CD4-positive, alpha-beta T cell (primary cell): ENCODE measurements at regions not wholly inside any gene's neighbourhood (a gene's known extent, or its start where the extent isn't known, plus 50 kb on each side); places are given as distances from the start of the nearest gene placed in this dataset.
"Not testable (repeated sequence)": the region's sequence is repeated elsewhere in the genome, so short reads cannot be mapped to it uniquely, and the experiment has no call there.

ENCODE experiments used
- ATAC-seq: fragments of 200-7000 bp; cut with Tn5 transposase; one replicate; pipeline ENCODE4 v1.10.0; 2022; ENCODE audit warnings: mild to moderate bottlenecking; ENCODE audit not compliant: poor library complexity
- CTCF ChIA-PET: fragments of 350-600 bp; sonication (Branson Sonifier 250); formaldehyde crosslinking; loops from one replicate; lab custom pipeline; 2021; ENCODE audit warnings: antibody characterized with exemption, inconsistent platforms; lab: Charles Lee
- POLR2A ChIA-PET: fragments of 350-600 bp; sonication (Branson Sonifier 250); formaldehyde crosslinking; loops from one replicate; lab custom pipeline; 2021; ENCODE audit warnings: antibody characterized with exemption, inconsistent platforms; lab: Charles Lee
- DNase-seq, 14 experiments: peaks; one replicate each; pipeline ENCODE4 v3.0.0-alpha.2; 2013 to 2020; ENCODE audit warnings: mixed read lengths in 2 of 14
- H3K27ac ChIP-seq, 2 donors: one replicate each; pipeline versions ENCODE4 v1.5.1 to v1.7.0; 2013; ENCODE audit warnings: low read length in 2 of 2, low read depth in 1 of 2, mild to moderate bottlenecking in 1 of 2
- H3K27me3 ChIP-seq, 2 experiments: 1 replicate in 1 of 2; 2 replicates in 1 of 2; pipeline versions ENCODE4 v1.6.1 to v1.7.0; 2013; ENCODE audit warnings: low read length in 2 of 2, control low read depth in 1 of 2, mild to moderate bottlenecking in 1 of 2, moderate library complexity in 1 of 2; ENCODE audit not compliant: insufficient read depth in 2 of 2, control insufficient read depth in 1 of 2
- H3K36me3 ChIP-seq: one replicate; pipeline ENCODE4 v1.6.1; 2013; ENCODE audit warnings: low read length, control low read depth; ENCODE audit not compliant: insufficient read depth
- H3K4me1 ChIP-seq: one replicate; pipeline ENCODE4 v1.6.1; 2013; ENCODE audit warnings: low read length, control low read depth; ENCODE audit not compliant: insufficient read depth
- H3K4me3 ChIP-seq: one replicate; pipeline ENCODE4 v1.5.1; 2013; ENCODE audit warnings: mild to moderate bottlenecking, low read length, moderate library complexity
- H3K9me3 ChIP-seq, 2 experiments: 1 replicate in 1 of 2; 2 replicates in 1 of 2; pipeline versions ENCODE4 v1.6.1 to v1.7.0; 2013; ENCODE audit warnings: low read length in 2 of 2, mild to moderate bottlenecking in 2 of 2, control low read depth in 1 of 2, moderate library complexity in 1 of 2; ENCODE audit not compliant: control insufficient read depth in 1 of 2, insufficient read depth in 1 of 2
- H3K27ac Mint-ChIP-seq: one replicate; pipeline ENCODE4 v1.8.0; 2020; ENCODE audit warnings: mixed read lengths
- H3K27me3 Mint-ChIP-seq: one replicate; pipeline ENCODE4 v1.8.0; 2021; ENCODE audit warnings: mixed read lengths
- H3K36me3 Mint-ChIP-seq: one replicate; pipeline ENCODE4 v1.8.0; 2021; ENCODE audit warnings: low read depth, mixed read lengths
- H3K4me1 Mint-ChIP-seq: one replicate; pipeline ENCODE4 v1.8.0; 2021; ENCODE audit warnings: low read depth, mixed read lengths
- H3K4me3 Mint-ChIP-seq: one replicate; pipeline ENCODE4 v1.8.0; 2020; ENCODE audit warnings: mild to moderate bottlenecking, mixed read lengths
- H3K9me3 Mint-ChIP-seq: one replicate; pipeline ENCODE4 v1.8.0; 2020; ENCODE audit warnings: mixed read lengths
- CTCF ChIP-seq: fragments of 200-600 bp; IDR thresholded peaks from one replicate; pipeline ENCODE4 v1.8.0; 2022; ENCODE audit warnings: antibody characterized with exemption, mild to moderate bottlenecking
- intact Hi-C, 2 experiments: fragments of 100-400 bp; cut with DNase I in 1 of 2; cut with micrococcal nuclease in 1 of 2; formaldehyde crosslinking; loops; one replicate each; pipeline versions ENCODE4 v1.15.1 to v1.9.0; 2023 to 2025; cut with DNase I, micrococcal nuclease

- Histone ChIP-seq H3K4me3 (no peak overlapping the region), H3K27me3 (no peaks in the 10 kb centered on the region), H3K9me3 (no peaks in the 10 kb centered on the region), H3K4me1 (no peaks in the 10 kb centered on the region), H3K27ac (no peak overlapping the region), H3K36me3 (no peaks in the 10 kb centered on the region)
- intact Hi-C loops = no loop called here
- ChIA-PET CTCF (no interaction called here), POLR2A (no interaction called here)
- Mint-ChIP-seq H3K9me3 (no peaks in the 10 kb centered on the region), H3K27me3 (no peaks in the 10 kb centered on the region), H3K27ac (no peak overlapping the region), H3K4me1 (no peaks in the 10 kb centered on the region), H3K4me3 (no peak overlapping the region), H3K36me3 (no peaks in the 10 kb centered on the region)
- TF ChIP-seq CTCF = no peak
- DNase-seq = no peak
- ATAC-seq = no peak
Measured at GRCh38 chr3:55143336-55143735, 215.5 kb upstream of the LRTM1 start.

- H3K36me3 ChIP-seq, H3K27ac Mint-ChIP-seq, H3K4me3 Mint-ChIP-seq, H3K27me3 ChIP-seq, H3K4me3 ChIP-seq, H3K27ac ChIP-seq, CTCF ChIA-PET, H3K36me3 Mint-ChIP-seq, H3K9me3 ChIP-seq, H3K27me3 Mint-ChIP-seq, ATAC-seq, intact Hi-C loops, H3K4me1 ChIP-seq, POLR2A ChIA-PET, DNase-seq, H3K9me3 Mint-ChIP-seq, H3K4me1 Mint-ChIP-seq: not testable (repeated sequence)
Measured at GRCh38 chr3:55136291-55136690, 208.4 kb upstream of the LRTM1 start.

GRCh38 chr3:55128225-55128823, 200.5 kb upstream of the LRTM1 start:
- peaks cover 2% of the 10 kb centered on the region for H3K9me3 Mint-ChIP-seq
- intact Hi-C loops = loop anchor here in 1 of 2 experiments (10.0 kb wide), 1 partner anchor 56 kb away; no protein-coding TSS in a partner anchor
- no peak for TF ChIP-seq CTCF
- H3K27me3 Mint-ChIP-seq = no peaks in the 10 kb centered on the region
- CTCF ChIA-PET = interaction anchor here (1.0 kb wide), 1 partner anchor 20 kb away, joined by 3 read pairs; no protein-coding TSS in a partner anchor
- no peaks in the 10 kb centered on the region for H3K4me1 Mint-ChIP-seq
- Histone ChIP-seq H3K27me3 (no peaks in the 10 kb centered on the region), H3K36me3 (no peaks in the 10 kb centered on the region), H3K4me3 (no peak overlapping the region), H3K4me1 (no peaks in the 10 kb centered on the region), H3K27ac (no peak overlapping the region), H3K9me3 (peaks cover 0 to 7% of the 10 kb centered on the region in 2 experiments)
- H3K4me3 Mint-ChIP-seq = no peak overlapping the region
- H3K27ac Mint-ChIP-seq = no peak overlapping the region
- POLR2A ChIA-PET = no interaction called here
- DNase-seq = no peak
- no peak for ATAC-seq
- H3K36me3 Mint-ChIP-seq = no peaks in the 10 kb centered on the region

- H3K4me3 ChIP-seq = no peak overlapping the region
- H3K4me1 ChIP-seq = no peaks in the 10 kb centered on the region
- intact Hi-C loops = loop anchor here in 1 of 2 experiments (10.0 kb wide), 1 partner anchor 57 kb away; no protein-coding TSS in a partner anchor
- H3K27ac ChIP-seq = no peak overlapping the region
- Mint-ChIP-seq H3K27me3 (no peaks in the 10 kb centered on the region), H3K4me1 (no peaks in the 10 kb centered on the region), H3K4me3 (no peak overlapping the region), H3K36me3 (no peaks in the 10 kb centered on the region), H3K27ac (no peak overlapping the region), H3K9me3 (peaks cover 2% of the 10 kb centered on the region)
- no peak for ATAC-seq
- TF ChIP-seq CTCF = no peak
- CTCF ChIA-PET = no interaction called here
- no peaks in the 10 kb centered on the region for H3K27me3 ChIP-seq
- POLR2A ChIA-PET = no interaction called here
- H3K9me3 ChIP-seq = peaks cover 0 to 6% of the 10 kb centered on the region in 2 experiments
- no peaks in the 10 kb centered on the region for H3K36me3 ChIP-seq
- DNase-seq = no peak
Measured at GRCh38 chr3:55127565-55127964, 199.7 kb upstream of the LRTM1 start.
